ENCODE measurements at regions not wholly inside any gene's neighbourhood (a gene's known extent, or its start where the extent isn't known, plus 50 kb on each side); places are given as distances from the start of the nearest gene placed in this dataset.

DNA sequence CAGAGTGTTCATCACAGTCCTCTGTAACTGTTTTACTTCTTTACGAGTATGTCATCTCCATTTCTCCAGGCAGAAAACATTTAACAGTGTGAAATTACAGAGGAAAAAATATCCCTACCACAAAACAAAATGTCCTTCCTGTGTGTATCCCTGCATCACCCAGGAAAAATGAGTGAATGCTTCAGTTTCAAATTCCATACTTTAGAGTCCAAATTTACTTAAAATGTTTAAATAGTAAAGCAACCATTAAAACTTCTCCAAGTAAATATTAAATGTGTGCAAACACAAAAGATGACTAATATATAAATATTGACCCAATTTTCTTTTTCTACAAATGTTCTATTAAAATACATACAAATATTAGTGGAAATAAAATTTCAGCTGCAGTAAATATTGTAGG lies 1016.6 kb upstream of the PCDH20 start:
- TF ChIP-seq FOXA1 (IDR thresholded peaks at IDR 0.05), result no peak
- TF ChIP-seq, protein P1, sequence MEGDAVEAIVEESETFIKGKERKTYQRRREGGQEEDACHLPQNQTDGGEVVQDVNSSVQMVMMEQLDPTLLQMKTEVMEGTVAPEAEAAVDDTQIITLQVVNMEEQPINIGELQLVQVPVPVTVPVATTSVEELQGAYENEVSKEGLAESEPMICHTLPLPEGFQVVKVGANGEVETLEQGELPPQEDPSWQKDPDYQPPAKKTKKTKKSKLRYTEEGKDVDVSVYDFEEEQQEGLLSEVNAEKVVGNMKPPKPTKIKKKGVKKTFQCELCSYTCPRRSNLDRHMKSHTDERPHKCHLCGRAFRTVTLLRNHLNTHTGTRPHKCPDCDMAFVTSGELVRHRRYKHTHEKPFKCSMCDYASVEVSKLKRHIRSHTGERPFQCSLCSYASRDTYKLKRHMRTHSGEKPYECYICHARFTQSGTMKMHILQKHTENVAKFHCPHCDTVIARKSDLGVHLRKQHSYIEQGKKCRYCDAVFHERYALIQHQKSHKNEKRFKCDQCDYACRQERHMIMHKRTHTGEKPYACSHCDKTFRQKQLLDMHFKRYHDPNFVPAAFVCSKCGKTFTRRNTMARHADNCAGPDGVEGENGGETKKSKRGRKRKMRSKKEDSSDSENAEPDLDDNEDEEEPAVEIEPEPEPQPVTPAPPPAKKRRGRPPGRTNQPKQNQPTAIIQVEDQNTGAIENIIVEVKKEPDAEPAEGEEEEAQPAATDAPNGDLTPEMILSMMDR (IDR thresholded peaks at IDR 0.05; ENCODE audit: low read depth, low read length, missing input control), result no peak
- TF ChIP-seq, protein P2, sequence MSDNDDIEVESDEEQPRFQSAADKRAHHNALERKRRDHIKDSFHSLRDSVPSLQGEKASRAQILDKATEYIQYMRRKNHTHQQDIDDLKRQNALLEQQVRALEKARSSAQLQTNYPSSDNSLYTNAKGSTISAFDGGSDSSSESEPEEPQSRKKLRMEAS (IDR thresholded peaks at IDR 0.05), result no peak
- no peak for TF ChIP-seq EGR1 (IDR thresholded peaks at IDR 0.05; ENCODE audit: low read depth in 2 of 2)
- no peak for TF ChIP-seq GABPA (IDR thresholded peaks at IDR 0.05 in 1 of 2, conservative IDR thresholded peaks at IDR 0.05 in 1 of 2)
- no peak for TF ChIP-seq YY1 (IDR thresholded peaks at IDR 0.05)
- TF ChIP-seq JUND (IDR thresholded peaks at IDR 0.05), result no peak
- no peak for TF ChIP-seq RAD21 (IDR thresholded peaks at IDR 0.05)
- TF ChIP-seq, protein P3, sequence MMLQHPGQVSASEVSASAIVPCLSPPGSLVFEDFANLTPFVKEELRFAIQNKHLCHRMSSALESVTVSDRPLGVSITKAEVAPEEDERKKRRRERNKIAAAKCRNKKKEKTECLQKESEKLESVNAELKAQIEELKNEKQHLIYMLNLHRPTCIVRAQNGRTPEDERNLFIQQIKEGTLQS (IDR thresholded peaks at IDR 0.05), result no peak
- TF ChIP-seq, protein P4, sequence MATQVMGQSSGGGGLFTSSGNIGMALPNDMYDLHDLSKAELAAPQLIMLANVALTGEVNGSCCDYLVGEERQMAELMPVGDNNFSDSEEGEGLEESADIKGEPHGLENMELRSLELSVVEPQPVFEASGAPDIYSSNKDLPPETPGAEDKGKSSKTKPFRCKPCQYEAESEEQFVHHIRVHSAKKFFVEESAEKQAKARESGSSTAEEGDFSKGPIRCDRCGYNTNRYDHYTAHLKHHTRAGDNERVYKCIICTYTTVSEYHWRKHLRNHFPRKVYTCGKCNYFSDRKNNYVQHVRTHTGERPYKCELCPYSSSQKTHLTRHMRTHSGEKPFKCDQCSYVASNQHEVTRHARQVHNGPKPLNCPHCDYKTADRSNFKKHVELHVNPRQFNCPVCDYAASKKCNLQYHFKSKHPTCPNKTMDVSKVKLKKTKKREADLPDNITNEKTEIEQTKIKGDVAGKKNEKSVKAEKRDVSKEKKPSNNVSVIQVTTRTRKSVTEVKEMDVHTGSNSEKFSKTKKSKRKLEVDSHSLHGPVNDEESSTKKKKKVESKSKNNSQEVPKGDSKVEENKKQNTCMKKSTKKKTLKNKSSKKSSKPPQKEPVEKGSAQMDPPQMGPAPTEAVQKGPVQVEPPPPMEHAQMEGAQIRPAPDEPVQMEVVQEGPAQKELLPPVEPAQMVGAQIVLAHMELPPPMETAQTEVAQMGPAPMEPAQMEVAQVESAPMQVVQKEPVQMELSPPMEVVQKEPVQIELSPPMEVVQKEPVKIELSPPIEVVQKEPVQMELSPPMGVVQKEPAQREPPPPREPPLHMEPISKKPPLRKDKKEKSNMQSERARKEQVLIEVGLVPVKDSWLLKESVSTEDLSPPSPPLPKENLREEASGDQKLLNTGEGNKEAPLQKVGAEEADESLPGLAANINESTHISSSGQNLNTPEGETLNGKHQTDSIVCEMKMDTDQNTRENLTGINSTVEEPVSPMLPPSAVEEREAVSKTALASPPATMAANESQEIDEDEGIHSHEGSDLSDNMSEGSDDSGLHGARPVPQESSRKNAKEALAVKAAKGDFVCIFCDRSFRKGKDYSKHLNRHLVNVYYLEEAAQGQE (IDR thresholded peaks at IDR 0.05), result no peak
- TF ChIP-seq SP1 (IDR thresholded peaks at IDR 0.05), result no peak
- TF ChIP-seq TAF1 (conservative IDR thresholded peaks at IDR 0.05), result no peak

Measured in liver (tissue), 3 donors.